ENCODE measurements at regions not wholly inside any gene's neighbourhood (a gene's known extent, or its start where the extent isn't known, plus 50 kb on each side); places are given as distances from the start of the nearest gene placed in this dataset.

DNA sequence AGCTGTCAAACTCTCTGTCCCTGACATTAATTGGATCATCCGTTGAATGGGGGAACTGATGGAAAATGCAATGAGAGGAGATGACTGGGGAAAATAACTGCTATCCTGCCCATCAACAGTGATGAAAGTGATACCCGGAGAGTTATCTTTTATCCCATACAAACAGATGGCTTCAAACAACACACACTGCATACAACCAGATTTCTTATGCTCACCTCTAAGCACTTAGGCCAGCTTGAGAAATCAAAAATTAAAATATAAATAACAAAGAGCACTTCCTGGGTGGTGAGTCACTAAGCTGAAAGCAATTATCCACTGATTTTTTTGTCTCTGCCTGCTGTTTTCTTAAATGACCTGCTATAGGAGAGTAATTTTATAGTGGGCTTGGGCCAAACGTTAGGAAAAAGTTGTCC, 237.6 kb upstream of the RGPD4 start:
- no peak for DNase-seq

DNA sequence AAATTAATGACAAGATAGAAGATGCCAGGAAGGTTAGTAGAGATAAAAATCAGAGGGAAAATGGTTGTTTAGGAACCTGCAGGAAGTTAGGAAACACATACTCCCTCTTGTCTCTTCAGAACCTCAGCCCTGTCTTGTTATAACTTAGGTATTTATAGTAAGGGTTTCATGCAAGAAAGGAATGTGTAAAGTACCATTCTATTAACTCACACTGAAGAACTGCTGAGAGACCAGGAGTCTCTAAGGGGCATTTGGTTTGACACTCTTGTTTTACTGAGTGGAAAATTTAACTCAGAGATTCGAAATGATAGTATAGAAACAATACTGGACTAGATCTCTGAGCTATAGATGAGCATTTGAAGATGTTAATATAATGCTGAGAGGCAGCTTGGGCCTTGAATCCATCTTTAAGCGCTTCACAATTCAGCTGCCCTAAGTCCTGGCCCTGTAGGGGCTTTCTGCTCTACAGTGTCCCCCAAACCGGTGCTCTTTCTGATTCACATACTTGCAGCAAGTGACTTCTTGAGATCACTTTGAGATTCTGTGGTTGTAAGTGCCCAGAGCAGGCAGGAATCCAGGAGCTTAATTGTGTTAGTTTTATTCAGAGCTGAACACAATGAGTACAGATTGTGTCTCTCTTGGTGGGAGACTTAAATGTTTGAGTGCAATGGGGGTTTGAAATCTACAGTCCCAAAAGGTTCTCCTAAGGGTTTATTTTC, 235.0 kb upstream of the RGPD4 start:
- no peak for DNase-seq

DNA sequence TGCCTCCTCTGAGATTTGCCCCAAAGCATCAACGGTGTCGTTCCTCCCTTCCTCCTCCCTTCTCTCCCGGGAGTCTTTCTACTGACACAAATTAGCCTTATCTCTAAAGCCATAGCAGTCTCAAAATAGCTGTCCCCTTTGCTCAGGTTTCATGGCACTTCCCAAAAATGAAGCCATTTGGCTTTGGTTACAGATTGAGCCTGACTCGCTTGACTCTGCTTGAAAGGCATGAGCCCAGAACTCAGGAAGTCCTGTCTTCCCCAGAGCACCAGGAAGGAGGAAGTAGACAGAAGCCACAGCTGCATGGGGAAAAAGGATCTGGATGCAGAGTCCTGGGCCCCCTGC, 234.4 kb upstream of the RGPD4 start:
- no peak for DNase-seq

DNA sequence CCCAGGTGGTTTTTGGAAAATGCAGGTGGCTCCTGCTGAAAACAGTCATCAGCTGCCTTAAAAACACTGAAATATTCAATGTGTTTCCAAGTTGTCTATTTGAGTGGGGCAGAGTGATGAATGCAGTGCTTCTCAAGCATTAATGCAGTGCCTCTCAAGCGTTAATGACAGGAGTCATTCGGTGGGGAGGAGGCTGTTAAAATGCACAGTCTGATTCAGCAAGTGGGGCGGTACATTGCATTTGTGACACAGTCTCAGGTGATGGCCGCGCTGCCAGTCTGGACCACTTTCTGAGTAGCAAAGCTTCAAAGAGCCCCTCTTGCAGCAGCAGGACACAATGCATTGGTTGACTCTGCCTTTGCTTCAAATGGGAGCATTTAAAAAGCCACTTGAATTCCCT, 231.4 kb upstream of the RGPD4 start:
- no peak for DNase-seq

DNA sequence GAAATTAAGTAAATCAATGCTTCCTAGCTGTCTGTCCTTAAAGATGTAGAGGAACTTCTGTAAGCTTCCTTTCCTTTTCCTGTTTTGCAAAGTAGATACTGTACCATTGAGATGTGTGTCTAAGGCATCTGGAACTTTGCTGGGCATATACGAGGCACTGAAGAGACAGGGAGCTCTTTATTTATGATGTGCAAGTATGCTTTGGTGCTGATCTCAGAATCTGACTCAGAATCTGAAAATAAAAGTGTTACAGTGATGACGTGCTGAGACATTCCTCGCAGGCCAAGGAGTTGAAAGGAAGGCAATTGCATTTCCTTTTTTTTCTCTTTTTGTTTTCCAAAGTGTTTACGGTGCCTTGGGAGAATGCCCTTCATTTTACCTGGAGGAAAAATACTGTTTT, 230.9 kb upstream of the RGPD4 start:
- DNase-seq, result no peak

DNA sequence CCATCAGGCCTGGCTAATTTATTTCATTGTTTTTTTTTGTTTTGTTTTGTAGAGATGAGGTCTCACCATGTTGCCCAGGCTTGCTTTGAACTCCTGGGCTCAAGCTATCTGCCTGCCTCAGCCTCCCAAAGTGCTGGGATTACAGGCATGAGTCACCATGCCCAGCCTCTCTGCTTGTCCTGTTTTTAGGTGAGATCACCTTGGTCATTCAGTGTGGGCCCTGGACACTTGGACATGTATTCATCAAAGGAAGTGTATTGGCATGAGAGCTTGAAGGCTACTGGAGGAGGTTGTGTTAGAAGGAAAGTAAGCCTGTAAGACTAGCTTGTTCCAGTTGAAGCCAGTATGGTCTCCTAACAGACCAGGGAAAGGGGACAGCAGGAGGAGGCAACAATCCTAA, 229.2 kb upstream of the RGPD4 start:
- no peak for DNase-seq

DNA sequence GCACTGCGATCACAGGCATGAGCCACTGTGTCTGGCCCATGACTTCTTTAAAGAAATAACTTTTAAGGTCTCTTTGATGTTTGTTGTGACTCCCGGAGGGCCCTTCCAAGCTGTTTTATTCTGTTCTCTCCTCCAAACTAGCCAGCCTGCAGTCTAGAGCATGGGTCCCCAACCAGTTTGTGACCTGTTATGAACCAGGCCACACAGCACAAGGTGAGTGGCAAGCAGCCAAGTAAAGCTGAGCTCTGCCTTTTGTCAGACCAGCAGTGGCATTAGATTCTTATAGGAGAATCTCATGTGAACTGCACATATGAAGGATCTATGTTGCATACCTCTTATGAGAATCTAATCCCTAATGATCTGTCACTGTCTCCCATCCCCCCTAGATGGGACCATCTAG, 223.9 kb upstream of the RGPD4 start:
- DNase-seq, result no peak

DNA sequence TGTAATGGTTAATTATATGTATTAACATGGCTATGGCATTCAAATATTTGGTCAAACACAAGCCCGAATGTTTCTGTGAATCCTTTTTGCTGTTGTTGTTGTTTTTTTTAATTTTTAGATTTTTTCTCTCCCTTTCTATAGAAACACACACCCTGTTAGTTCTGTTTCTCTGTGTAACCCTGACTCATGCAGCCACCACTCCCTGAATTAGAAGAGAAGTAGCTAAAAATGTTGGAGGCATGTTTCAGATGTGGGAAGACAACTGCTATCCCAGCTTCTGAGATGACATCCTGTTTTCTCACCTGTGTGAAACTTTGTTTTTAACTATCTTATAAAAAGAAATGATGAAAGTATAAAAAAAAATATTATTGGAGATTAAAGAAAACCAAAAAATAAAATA, 219.6 kb upstream of the RGPD4 start:
- no peak for DNase-seq

DNA sequence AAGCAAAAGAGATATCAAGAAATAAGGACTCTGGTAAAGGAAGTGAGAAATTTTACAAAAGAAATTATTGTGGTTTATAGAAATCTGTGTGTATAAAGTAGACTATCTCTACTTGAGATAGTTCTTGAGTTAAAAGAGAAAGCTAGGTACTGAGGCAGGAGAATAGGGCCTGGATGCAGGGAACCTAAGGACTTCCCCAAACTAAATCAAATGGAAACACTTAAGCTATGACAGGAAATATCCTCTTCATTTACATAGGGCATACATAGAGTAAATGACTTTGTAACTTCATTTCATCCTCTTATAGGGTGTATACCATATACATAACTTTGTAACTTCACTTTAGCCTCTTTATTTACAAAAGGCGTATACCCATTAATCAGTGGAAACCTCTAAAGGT, 219.2 kb upstream of the RGPD4 start:
- no peak for DNase-seq

DNA sequence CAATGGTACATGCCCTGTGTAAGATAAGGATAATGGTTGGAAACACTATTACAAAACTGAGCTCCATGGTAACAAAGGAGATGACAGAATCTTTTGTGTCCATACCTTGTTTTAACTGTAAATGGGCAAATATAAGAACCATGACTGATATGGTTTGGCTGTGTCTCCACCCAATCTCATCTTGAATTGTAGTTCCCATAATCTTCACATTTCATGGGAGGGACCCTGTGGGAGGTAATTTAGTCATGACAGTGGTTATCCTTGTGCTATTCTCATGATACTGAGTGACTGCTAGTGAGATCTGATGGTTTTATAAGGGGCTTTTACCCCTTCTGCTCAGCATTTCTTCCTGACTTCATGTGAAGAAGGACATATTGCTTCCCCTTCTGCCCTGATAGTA, 211.7 kb upstream of the RGPD4 start:
- DNase-seq, result no peak

DNA sequence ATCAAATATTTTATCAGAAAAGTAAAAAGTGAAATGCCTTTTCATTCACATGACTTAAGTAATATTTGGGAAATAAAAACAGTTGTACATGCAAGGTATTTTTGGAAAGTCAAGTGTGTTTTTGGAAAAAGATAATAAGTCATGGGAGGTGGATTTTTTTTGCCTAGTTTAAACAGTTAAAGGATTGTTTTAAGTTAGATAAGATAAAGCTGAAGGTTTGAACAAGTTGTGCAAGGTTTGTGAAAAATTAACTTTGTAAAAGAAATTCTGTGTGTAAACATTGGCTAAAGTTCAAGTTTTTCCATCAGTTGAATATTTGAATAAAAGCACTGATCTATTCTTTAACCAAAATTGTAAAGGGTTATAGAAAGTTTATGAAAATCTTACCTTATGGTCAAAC, 207.9 kb upstream of the RGPD4 start:
- no peak for DNase-seq

DNA sequence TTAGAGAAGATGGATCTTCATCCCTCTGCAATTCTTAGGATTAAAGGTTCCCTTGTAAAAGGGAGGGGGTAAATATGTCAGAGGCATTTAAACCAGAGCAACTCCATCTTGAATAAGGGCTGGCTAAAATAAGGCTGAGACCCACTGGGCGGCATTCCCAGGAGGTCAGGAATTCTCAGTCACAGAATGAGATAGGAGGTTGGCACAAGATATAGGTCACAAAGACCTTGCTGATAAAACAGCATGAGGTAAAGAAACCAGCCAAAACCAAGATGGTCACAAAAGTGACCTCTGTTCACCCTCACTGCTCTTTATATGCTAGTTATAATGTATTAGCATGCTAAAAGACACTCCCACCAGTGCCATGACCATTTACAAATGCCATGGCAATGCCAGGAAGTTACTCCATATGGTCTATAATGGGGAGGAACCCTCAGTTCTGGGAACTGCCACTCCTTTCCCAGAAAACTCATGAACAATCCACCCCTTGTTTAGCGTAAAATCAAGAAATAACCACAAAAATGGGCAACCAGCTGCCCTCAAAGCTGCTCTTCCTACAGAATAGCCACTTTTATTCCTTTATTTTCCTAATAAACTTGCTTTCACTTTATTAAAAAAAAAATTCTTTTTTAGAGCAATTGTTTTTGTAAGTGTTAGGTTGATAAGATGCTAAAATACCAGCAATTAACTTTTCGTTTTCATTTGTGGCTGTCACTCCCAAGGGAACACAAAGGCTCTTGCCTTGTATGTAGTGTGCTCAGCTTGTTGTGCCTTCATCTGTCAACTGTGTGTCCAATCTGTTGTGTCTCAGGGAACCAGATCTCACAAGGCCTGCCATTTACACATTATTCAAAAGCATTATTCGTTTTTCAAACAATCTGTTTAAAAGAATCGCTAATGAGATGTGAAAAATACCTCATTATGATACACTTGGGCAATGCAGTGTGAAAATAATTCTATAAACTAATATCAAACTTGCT, 205.2 kb upstream of the RGPD4 start:
- no peak for DNase-seq

DNA sequence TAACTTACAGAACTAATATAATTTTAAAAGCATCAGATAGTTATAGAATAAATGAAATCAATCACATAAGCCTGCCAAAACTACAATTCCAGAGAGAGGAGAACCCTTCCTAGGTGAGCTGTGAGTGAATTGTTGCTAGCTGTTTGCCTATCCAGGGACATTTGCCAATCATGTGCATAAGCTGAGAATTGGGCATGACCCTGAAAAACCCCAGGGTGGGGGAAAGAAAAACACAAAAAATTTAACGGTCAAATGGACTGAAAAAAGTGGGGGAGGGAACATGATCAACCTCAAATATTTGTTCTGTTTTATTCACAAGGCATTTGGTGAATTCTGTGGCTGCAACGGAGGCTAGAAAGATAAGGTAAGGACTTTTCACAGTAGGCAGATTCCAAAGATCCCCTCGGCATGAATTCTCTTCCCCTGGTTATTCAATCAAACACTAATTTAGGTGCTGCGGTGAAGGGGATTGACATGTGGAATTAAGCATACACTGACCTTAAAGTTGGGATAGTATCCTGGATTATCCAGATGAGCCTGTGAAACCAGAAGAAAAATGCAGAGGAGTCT, 203.9 kb upstream of the RGPD4 start:
- no peak for DNase-seq

DNA sequence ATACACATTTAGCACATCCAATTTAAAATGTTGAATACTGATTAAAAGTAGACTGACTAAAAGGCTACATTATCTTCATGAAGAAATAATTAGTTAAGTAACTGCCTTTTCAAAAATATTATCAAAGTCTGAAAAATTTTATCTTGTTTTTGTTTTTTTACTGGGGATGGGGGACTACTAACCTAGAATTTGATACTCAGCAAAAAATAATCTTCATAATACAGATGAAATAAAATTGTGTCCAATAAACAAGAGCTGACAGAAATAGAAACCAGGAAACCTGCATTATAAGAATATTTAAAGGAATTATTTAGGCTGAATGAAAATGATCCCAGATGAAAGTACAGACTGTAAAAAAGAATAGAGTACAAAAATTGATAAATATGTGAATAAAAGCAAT, 200.7 kb upstream of the RGPD4 start:
- DNase-seq, result no peak

DNA sequence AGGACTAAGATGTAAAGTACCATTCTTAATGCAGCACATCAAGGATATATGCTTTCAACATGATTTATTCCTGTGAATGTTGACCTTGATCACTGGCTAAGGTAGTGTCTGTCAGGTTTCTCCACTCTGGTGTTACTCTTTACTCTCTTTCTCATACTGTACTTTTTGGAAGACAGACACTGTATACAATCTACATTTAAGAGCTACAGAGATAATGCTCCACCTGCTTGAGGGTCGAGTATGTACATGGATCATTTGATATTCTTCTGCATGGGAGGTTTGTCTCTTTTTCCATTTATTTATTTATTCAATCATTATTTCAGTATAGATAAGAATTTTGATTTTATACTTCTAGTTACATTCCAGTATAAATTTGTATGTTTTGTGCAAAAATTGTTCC, 199.5 kb upstream of the RGPD4 start:
- DNase-seq, result no peak

DNA sequence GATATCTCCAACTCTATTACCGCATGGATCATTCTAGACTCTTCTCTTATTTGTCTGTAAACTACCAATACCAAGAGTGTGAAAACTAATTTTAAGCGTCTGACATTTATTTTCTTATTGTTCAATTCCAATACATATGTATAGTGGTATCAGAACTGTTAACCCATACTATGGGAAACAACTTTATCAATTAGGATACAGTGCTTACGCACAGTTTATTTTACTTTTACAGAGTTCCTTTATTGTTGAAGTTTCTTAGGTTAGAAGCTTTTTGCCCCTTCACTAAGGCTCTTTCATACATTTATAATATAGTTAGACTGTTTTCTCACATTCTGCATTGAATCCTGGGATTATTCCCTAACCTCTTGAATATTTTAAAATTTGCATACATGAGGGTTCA, 198.8 kb upstream of the RGPD4 start:
- no peak for DNase-seq

DNA sequence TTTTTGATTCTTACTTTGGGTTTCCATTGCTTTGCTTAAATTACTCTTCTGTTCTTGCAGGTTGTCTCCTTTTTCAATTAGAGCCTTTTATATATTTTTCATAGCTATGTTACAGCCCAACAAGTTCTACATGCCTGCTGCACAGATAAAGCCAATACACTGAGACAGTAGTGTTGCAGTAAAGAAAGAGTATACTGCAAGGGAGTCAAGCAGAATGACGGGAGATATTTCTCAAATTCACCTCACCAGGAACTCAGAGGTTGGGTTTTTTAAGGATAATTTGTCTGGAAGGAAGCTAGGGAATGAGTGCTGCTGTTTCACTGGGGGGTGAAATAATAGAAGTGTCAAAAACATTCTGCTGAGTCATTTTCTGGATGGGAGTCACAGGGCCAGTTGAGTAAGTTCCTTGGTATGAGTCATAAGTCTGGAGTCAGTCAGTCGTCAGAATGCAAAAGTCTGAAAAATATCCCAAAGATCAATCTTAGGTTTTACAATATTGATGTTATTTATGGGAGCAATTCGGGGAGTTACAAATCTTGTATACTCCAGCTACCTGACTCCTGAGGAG, 193.0 kb upstream of the RGPD4 start:
- DNase-seq, result no peak

DNA sequence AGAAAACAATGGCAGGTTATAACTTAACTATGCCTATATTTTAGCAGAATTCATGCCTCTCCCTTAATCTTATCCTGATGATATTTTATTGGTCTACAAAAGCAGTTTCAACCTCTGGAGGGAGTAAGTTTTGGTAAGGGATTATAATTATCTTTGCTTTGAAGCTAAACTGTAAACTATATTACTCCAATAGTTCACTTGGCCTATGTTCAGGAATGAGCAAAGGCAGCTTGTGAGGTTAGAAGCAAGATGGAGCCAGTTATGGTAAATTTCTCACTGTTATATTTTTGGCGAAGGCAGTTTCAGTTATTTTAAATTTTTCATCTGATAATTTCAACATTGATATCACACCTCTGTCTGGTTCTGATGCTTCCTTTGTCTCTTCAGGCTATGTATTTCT, 192.5 kb upstream of the RGPD4 start:
- no peak for DNase-seq

DNA sequence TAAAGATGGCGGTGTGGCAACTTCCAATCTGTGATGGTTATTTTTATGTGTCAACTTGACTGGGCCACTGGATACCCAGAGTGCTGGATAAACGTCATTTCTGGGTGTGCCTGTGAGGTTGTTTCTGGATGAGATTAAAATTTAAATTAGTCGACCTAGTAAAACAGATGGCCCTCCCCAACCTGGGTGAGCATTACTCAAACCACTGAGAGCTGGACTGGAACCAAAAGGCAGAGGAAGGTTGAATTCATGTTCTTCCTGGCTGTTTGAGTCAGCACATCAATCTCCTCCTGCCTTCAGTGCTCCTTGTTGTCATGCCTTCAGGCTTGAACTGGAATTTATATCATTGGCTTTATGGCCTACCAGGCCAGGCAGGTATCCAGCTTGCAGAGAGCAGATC, 190.8 kb upstream of the RGPD4 start:
- DNase-seq, result no peak

DNA sequence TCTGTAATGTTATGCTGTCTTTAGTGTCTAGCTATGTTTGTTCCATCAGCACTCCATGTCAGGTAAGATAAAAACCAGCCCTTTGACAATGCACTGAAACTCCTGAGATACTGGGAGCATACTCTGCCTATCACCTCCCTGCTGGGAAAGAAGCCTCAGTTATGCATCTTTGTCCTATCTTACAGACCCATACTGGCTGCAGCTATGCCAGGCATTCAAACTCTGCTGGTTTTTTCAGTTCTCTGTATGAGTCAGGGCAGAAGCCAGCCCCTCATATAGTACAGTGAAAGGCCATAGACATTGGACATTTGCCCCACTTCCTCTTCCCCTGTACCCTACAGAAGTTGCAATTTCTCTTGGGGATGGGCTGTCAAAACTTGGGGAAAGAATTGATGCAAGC, 181.1 kb upstream of the RGPD4 start:
- DNase-seq, result no peak

DNA sequence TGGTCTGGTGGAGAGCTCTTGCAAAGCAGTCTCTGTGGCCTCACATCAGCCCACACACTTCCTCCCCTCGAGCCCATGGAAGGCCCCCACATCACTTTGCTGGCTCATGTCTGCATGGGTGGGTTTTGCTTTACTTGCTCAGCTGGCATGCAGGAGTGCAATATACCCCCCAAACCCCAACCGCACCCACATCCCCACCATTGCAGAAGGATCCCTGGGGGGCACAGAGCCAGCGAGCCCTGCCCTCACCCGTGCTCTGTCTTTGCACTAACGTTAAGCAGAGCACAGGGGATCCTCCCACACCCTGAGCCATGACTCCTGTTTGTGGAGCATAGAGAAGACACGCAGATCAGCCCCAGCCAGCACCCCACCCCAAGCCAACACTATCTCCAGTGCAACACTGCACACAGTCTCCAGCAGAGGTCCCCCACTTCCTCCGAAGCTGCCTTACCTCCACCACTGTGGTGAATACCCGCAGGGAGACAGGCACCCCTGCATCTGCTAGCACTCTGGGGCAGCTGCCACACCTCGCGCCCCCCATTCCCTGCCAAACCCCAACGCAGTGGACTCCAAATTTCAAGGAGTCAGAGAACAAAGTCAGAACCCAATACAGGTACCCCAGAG, 177.8 kb upstream of the RGPD4 start:
- no peak for DNase-seq

DNA sequence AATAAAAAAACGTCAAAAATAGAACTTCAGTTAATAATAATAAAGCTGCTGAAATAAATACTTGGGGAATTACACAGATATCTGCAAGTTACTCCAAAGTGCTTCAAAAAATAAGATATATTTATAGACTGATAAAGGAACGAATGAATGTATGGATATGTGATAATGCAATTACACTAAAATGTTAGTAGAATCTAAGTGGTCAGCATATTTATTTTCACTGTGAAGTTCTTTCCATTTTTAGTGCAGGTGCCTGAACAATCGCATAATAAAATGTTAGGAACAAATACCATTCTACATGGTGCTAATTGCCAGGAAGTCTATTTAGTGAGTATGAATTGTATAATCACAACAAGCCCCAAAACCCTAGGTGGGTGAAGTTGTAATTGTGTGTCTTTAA, 169.6 kb upstream of the RGPD4 start:
- no peak for DNase-seq

DNA sequence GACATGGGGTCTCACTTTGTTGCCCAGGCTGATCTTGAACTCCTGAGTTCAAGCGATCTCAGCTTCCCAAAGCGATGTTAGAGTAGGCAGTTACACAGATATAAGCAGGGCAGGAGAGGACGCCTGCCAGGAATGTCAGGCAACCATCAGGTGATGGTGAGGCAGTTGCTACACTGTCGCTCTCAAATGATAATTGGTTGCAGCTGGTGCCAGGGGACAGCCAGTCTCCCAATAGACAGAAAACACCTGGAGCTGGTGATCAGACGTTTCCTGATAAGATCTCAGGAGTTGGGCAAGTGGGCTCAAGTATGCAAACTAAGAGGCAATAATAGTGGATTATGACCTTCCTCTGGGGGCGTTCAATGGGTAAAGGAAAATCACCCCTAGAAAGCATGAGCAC, 163.1 kb upstream of the RGPD4 start:
- no peak for DNase-seq
